Liver (tissue), 3 donors: ENCODE measurements at regions not wholly inside any gene's neighbourhood (a gene's known extent, or its start where the extent isn't known, plus 50 kb on each side); places are given as distances from the start of the nearest gene placed in this dataset.

Experiments
- CTCF ChIP-seq: fragments of 150-350 bp; IDR thresholded peaks from 2 replicates; pipeline ENCODE4 v1.5.1; 2017; ENCODE audit warnings: improper control_type of control experiment, low read depth, low read length; ENCODE audit not compliant: missing input control
- JUND ChIP-seq, 2 donors: IDR thresholded peaks; 2 replicates each; pipeline ENCODE4 v1.6.1; 2016; ENCODE audit warnings: antibody characterized with exemption in 2 of 2
- RXRA ChIP-seq, 2 donors: IDR thresholded peaks; 2 replicates each; pipeline ENCODE4 v1.6.1; 2017 to 2018; ENCODE audit warnings: antibody characterized with exemption in 2 of 2, mild to moderate bottlenecking in 1 of 2
- TAF1 ChIP-seq: conservative IDR thresholded peaks from 2 replicates; pipeline ENCODE4 v1.6.1; 2016; ENCODE audit warnings: antibody characterized with exemption, mild to moderate bottlenecking
- YY1 ChIP-seq: IDR thresholded peaks from 2 replicates; pipeline ENCODE4 v1.6.1; 2016; ENCODE audit warnings: antibody characterized with exemption, mild to moderate bottlenecking
- donor health status: healthy.
- donor health status: healthy.

- TF ChIP-seq TAF1 (no peak), CTCF (no peak), RXRA (IDR thresholded peaks at IDR 0.05) (no peak), JUND (IDR thresholded peaks at IDR 0.05) (no peak), YY1 (no peak)
Observed at GRCh38 chr14:54257424-54257823, 139.4 kb upstream of the CDKN3 start.
